Esophagus mucosa (tissue), 1 donor: ENCODE measurements at regions not wholly inside any gene's neighbourhood (a gene's known extent, or its start where the extent isn't known, plus 50 kb on each side); places are given as distances from the start of the nearest gene placed in this dataset.

ENCODE experiments used
- ATAC-seq: fragments of 200-7000 bp; cut with Tn5 transposase; one replicate; pipeline ENCODE4 v1.9.1; 2020
- donor health status: DM: yes; HTN: yes; CAD: no.

DNA sequence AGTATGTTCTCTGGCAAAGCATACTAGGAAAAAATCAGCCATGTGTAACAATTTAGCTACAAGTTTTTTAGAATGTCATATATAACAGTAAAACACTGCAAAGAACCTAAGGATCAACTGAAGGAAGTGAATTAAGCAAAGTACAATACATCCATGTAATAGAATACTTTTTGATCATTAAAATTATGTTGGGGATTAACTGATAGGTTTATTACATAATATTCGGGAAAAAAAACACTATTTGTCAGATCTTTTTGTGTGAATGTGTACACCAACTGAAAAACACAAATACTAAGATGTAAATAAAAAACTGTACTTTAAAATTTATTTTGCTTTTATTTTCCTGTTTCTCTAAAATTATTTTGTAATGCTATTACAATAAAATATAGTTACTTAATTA is 185.5 kb upstream of the DYNLRB2 start:
- no peak for ATAC-seq

- ATAC-seq: no peak
Measured at GRCh38 chr16:80350061-80350460, 190.7 kb upstream of the DYNLRB2 start.

DNA sequence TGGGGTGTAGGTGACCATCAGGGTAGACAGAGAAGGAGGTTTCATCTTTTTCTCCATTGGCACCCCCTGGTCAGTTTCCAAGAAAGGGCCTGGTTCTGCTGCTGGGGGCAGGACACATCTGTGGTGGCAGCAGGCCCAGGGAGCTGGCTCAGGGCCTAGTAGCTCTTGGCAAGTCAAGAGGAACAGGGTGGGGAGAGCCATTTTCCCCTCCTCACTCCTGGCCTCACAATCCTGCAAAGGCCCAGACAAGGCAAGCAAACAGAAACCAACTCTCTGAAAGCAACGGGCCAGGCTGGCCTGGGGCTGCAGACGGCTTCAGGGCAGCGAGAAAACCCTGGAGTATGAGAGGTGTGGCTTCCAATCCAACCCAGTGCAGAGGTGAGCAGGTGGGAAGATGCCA is 192.9 kb upstream of the DYNLRB2 start:
- no peak for ATAC-seq

- ATAC-seq: no peak
Measured at GRCh38 chr16:80347002-80347401, 193.8 kb upstream of the DYNLRB2 start.

- no peak for ATAC-seq
Measured at GRCh38 chr16:80346111-80346632, 194.6 kb upstream of the DYNLRB2 start.

- ATAC-seq: no peak
Measured at GRCh38 chr16:80345701-80346100, 195.1 kb upstream of the DYNLRB2 start.

- no peak for ATAC-seq
Measured at GRCh38 chr16:80344570-80344969, 196.2 kb upstream of the DYNLRB2 start.

GRCh38 chr16:80341263-80341662 is 199.5 kb upstream of the DYNLRB2 start:
- no peak for ATAC-seq

DNA sequence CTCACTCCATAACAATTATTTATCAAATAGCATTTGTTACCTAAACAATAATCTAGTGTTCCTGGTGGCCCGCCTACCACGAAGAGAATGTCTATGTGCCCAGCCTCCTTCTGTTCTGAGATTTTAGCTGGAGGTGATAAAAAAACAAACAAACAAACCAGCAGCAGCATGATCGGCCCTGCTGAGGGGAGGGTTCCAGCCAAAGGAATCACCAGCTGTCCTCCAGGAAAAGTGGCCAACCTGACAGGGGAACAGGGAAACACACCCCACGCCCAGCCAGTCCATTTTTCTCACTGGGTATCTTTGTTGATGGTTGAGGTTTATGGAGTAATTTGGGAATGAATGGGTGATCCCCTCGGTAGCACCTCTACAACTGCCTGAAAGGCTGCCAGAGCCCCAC is 203.0 kb upstream of the DYNLRB2 start:
- no peak for ATAC-seq

DNA sequence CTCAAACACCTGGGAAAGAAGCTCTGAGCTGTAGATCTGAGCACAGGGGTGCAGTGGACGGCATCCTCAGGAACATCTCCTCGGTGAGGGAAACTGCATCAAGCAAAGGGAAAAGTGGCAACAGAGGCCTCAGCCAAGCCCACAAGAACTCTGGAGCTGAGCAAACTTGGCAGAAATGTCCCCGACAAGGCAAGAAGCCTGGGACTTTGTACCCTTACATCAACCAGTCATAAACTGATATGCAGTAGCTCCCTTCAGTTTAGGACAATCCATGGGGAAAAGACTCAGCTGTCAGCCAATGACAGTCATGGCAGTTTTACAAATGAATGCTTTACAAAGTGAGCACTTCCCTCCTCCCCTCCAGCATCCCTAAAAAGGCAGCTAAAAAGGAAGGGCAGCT is 210.0 kb upstream of the DYNLRB2 start:
- ATAC-seq: no peak

DNA sequence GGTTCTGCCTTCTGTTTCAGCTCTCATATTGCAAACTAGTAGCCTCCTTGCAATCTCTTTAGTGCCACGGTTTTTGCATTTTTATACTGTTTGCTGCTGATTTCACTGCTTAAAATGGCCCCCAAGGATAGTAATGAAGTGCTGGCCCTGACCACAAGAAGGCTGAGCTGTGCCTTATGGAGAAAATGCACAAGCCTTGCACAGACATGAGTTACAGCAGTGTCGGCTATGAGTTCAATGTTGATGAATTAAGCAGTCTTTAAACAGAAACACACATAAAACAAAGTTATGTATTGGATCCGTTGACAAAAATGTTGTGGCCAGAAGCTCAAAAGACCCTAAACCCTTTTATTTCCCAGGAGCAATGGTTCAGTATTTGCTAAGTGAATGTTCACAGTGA is 210.6 kb upstream of the DYNLRB2 start:
- ATAC-seq: no peak

DNA sequence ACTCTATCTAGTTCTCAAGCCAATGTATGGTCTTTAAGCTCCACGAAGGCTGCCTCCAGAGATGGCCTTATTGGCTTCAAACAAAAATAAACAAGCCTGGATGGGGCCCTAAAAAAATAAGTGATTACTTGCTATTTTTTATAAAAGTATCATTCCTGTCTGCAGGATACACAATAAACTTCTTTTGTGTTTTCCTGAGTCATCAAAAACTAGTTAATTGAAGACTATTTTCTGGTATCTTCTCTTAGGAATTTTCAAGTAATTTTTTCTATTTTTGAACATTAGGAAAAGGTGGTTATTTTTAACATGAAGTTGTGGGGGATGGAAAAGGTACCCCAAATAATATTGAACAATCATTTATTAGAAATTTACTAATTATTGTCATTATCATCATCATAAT is 213.1 kb upstream of the DYNLRB2 start:
- no peak for ATAC-seq

GRCh38 chr16:80324371-80324770 is 216.4 kb upstream of the DYNLRB2 start:
- ATAC-seq: no peak

- no peak for ATAC-seq
Measured at GRCh38 chr16:80323808-80324195, 217.0 kb upstream of the DYNLRB2 start.

DNA sequence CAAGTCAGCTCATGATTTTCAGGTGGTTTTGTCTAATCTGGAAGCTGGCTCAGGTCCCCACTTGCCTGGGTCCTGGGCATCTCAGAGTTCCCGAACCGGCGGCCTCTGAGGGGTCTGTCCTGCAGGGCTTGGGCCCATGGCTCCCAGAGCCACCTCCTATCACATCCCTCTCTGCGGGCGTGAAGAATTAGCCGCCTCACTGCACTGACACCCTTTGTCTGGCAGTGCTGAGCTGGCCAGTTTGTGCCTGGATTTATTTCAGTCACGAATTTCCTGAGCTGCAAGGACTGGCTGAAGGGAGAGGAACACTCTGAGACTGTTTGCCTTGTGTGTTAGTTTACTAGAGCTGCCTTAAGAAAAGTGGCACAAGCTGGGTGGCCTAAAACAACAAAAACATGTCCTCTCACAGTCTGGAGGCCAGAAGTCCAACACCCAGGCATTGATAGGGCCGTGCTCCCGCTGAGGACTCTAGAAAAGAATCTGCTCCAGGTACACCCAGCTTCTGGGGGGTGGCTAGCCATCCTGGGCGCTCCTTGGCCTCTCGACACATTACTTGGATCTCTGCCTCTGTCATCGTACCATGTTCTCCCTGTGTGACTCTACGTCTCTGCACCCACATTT is 217.5 kb upstream of the DYNLRB2 start:
- no peak for ATAC-seq

DNA sequence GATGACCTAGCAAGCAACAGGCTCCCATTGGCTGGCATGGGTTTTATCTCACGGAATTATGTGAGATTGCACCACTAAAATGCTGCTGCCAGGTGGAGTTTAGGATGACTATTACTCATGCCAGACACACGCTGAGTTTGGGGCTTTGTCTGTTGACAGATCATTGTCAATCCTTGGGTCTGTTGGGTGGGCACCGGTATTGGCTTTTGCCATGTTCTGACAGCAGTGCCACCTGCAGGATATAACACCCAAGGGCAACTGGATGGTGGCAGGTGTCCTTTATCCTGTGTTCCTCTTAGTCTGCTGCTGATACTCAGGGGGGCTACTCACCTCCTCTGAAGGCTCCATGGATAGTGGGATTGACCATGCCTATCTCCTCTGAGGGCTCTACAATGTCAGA is 221.6 kb upstream of the DYNLRB2 start:
- no peak for ATAC-seq

- ATAC-seq: no peak
Measured at GRCh38 chr16:80318107-80318506, 222.7 kb upstream of the DYNLRB2 start.

- no peak for ATAC-seq
Measured at GRCh38 chr16:80317599-80318037, 223.2 kb upstream of the DYNLRB2 start.

GRCh38 chr16:80317116-80317515 is 223.7 kb upstream of the DYNLRB2 start:
- no peak for ATAC-seq

- no peak for ATAC-seq
Measured at GRCh38 chr16:80314042-80314441, 226.8 kb upstream of the DYNLRB2 start.

- ATAC-seq: no peak
Measured at GRCh38 chr16:80309178-80309577, 231.6 kb upstream of the DYNLRB2 start.

DNA sequence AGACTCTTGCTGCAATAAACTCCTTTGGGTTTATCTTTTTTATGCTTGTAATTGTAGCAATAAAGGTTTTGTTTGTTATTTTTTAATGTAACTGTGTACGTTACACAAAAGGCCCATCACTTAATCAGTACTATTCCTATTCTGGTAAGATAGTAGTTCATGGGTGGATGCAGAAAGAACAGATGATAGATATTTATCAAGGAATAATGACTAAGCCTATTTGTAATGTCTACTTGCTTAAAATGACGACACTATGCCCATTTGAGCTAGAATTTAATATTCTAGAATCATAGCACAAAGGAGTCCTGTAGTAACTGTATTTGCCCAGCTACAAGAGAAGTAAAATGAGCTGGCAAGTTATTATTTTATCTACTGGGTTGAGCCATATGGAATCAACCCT is 235.4 kb upstream of the DYNLRB2 start:
- ATAC-seq: no peak

GRCh38 chr16:80303691-80304090 is 237.1 kb upstream of the DYNLRB2 start:
- no peak for ATAC-seq

GRCh38 chr16:80300876-80301275 is 239.9 kb upstream of the DYNLRB2 start:
- no peak for ATAC-seq

DNA sequence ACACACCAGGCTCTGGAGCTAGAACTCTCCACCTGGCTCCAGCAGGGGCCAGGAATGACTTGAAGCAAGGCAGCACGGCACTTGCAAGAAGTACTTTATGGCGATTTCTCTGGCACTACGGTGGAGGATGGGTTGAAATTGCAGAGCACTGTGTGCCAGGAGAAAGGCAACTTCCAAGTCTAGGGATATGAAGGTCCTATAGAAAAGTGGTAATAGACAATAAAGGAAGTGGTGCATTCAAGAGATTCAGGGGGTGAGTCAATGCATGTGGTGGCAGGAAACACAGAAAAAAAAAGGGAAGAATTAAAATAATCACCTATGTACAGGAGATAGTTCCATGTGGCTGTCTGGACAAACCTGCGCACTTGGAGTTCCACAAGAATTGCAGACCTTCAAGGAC is 240.3 kb upstream of the DYNLRB2 start:
- ATAC-seq: no peak
